B cell (primary cell): ENCODE measurements at regions not wholly inside any gene's neighbourhood (a gene's known extent, or its start where the extent isn't known, plus 50 kb on each side); places are given as distances from the start of the nearest gene placed in this dataset.
"Not testable (repeated sequence)": the region's sequence is repeated elsewhere in the genome, so short reads cannot be mapped to it uniquely, and the experiment has no call there.

Experiments used
- ATAC-seq: fragments of 200-7000 bp; cut with Tn5 transposase; one replicate; pipeline ENCODE4 v1.10.0; 2021; ENCODE audit warnings: low read depth, mild to moderate bottlenecking, moderate number of reproducible peaks, moderate library complexity
- CTCF ChIA-PET: fragments of 350-600 bp; sonication (Branson Sonifier 250); formaldehyde crosslinking; loops from one replicate; lab custom pipeline; 2021; ENCODE audit warnings: antibody characterized with exemption, inconsistent platforms; lab: Charles Lee
- POLR2A ChIA-PET: fragments of 350-600 bp; sonication (Branson Sonifier 250); formaldehyde crosslinking; loops from one replicate; lab custom pipeline; 2021; ENCODE audit warnings: antibody characterized with exemption; lab: Charles Lee
- DNase-seq: peaks from one replicate; pipeline ENCODE4 v3.0.0; 2013
- H2AFZ ChIP-seq: 2 replicates; pipeline ENCODE4 v1.6.1; 2012; ENCODE audit warnings: mild to moderate bottlenecking, low read depth, low read length; ENCODE audit not compliant: insufficient read depth, poor library complexity, severe bottlenecking
- H3K27ac ChIP-seq, 2 donors: 1 replicate in 1 of 2; 2 replicates in 1 of 2; pipeline ENCODE4 v1.5.1; 2012 to 2013; ENCODE audit warnings: low read length in 2 of 2, mild to moderate bottlenecking in 2 of 2, moderate library complexity in 1 of 2
- H3K27me3 ChIP-seq, 4 experiments: fragments of 200-600 bp in 1 of 4; sonication (generic) in 1 of 4; replicated peaks in 1 of 4; 1 replicate in 2 of 4; 2 replicates in 2 of 4; pipeline versions ENCODE4 v1.6.1 to v1.7.0; 2013 to 2016; ENCODE audit warnings: low read length in 3 of 4, mild to moderate bottlenecking in 2 of 4, mixed read lengths in 1 of 4, moderate library complexity in 1 of 4; ENCODE audit not compliant: insufficient read depth in 4 of 4, control insufficient read depth in 3 of 4; ENCODE audit errors: control extremely low read depth in 1 of 4
- H3K36me3 ChIP-seq, 2 experiments: replicated peaks in 1 of 2; 1 replicate in 1 of 2; 2 replicates in 1 of 2; pipeline versions ENCODE4 v1.6.1 to v1.7.1; 2013; ENCODE audit warnings: low read length in 1 of 2; ENCODE audit not compliant: insufficient read depth in 2 of 2, control insufficient read depth in 1 of 2; ENCODE audit errors: control extremely low read depth in 1 of 2, extremely low read depth in 1 of 2
- H3K4me1 ChIP-seq, 2 donors: fragments of 200-600 bp in 1 of 2; sonication (generic) in 1 of 2; 1 replicate in 1 of 2; 2 replicates in 1 of 2; pipeline versions ENCODE4 v1.5.1 to v1.6.1; 2013 to 2017; ENCODE audit warnings: low read length in 2 of 2; ENCODE audit not compliant: control insufficient read depth in 2 of 2, insufficient read depth in 2 of 2
- H3K4me2 ChIP-seq: replicated peaks from 2 replicates; pipeline ENCODE3; 2012; ENCODE audit warnings: mild to moderate bottlenecking, low read depth, low read length; ENCODE audit not compliant: poor library complexity, severe bottlenecking
- H3K4me3 ChIP-seq, 5 experiments: fragments of 200-600 bp in 1 of 5; sonication (generic) in 1 of 5; 1 replicate in 3 of 5; 2 replicates in 2 of 5; pipeline versions ENCODE4 v1.5.1 to v1.7.0; 2011 to 2016; ENCODE audit warnings: low read length in 4 of 5, mild to moderate bottlenecking in 4 of 5, low read depth in 2 of 5, control low read depth in 1 of 5, moderate library complexity in 1 of 5; ENCODE audit not compliant: insufficient read depth in 1 of 5; ENCODE audit errors: control extremely low read depth in 1 of 5, extremely low read depth in 1 of 5
- H3K79me2 ChIP-seq: fragments of 200-600 bp; sonication (generic); one replicate; pipeline ENCODE4 v1.6.0; 2016; ENCODE audit warnings: low read length; ENCODE audit not compliant: control insufficient read depth, insufficient read depth
- H3K9ac ChIP-seq: fragments of 200-600 bp; sonication (generic); 2 replicates; pipeline ENCODE4 v1.6.1; 2017; ENCODE audit warnings: mild to moderate bottlenecking, low read length, moderate library complexity
- H3K9me3 ChIP-seq, 3 donors: one replicate each; pipeline versions ENCODE4 v1.6.1 to v1.7.1; 2013; ENCODE audit warnings: low read length in 2 of 3; ENCODE audit not compliant: control insufficient read depth in 2 of 3, insufficient read depth in 1 of 3; ENCODE audit errors: control extremely low read depth in 1 of 3
- H4K20me1 ChIP-seq: 2 replicates; pipeline ENCODE4 v1.6.0; 2012; ENCODE audit warnings: mild to moderate bottlenecking, low read length; ENCODE audit not compliant: insufficient read depth, control insufficient read depth, poor library complexity, severe bottlenecking
- H3K27ac Mint-ChIP-seq: one replicate; pipeline ENCODE4 v1.8.0; 2021; ENCODE audit warnings: mixed read lengths
- H3K27me3 Mint-ChIP-seq: one replicate; pipeline ENCODE4 v1.8.0; 2021; ENCODE audit warnings: mixed read lengths
- H3K4me1 Mint-ChIP-seq: one replicate; pipeline ENCODE4 v1.8.0; 2021; ENCODE audit warnings: mixed read lengths
- H3K4me3 Mint-ChIP-seq: one replicate; pipeline ENCODE4 v1.8.0; 2021; ENCODE audit warnings: mixed read lengths
- H3K9me3 Mint-ChIP-seq: one replicate; pipeline ENCODE4 v1.8.0; 2022; ENCODE audit warnings: mixed read lengths; ENCODE audit not compliant: insufficient read depth
- EZH2 ChIP-seq: IDR thresholded peaks from 2 replicates; pipeline ENCODE4 v1.6.1; 2012; ENCODE audit warnings: borderline replicate concordance, low read depth, mild to moderate bottlenecking, moderate library complexity, low read length; ENCODE audit not compliant: insufficient read depth, poor library complexity, severe bottlenecking
- WGBS: methylation state at CpG from one replicate; pipeline ENCODE4 v1.1.5; 2013; ENCODE audit warnings: missing lambda C conversion rate; ENCODE audit not compliant: insufficient coverage; 5-methylcytosine and 5-hydroxymethylcytosine counted together
- intact Hi-C: fragments of 100-400 bp; cut with micrococcal nuclease; formaldehyde crosslinking; loops from one replicate; pipeline ENCODE4 v1.10.0; 2022
- TF ChIP-seq, protein P1 (sequence below): fragments of 200-600 bp; IDR thresholded peaks from one replicate; pipeline ENCODE4 v1.8.0; 2022; ENCODE audit warnings: antibody characterized with exemption, mild to moderate bottlenecking

DNA sequence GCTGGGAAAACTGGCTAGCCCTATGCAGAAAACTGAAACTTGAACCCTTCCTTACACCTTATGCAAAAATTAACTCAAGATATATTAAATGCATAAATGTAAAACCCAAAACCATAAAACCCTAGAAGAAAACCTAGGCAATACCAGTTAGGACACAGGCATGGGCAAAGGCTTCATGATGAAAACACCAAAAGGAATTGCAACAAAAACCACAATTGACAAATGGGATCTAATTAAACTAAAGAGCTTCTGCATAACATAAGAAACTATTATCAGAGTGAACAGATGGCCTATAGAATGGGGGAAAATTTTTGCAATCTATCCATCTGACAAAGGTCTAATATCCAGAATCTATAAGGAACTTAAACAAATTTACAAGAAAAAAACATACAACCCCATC, 192.9 kb upstream of the SLC7A11 start:
- DNase-seq, H3K79me2 ChIP-seq, H3K27me3 ChIP-seq, H3K9me3 ChIP-seq, H3K4me3 ChIP-seq, H3K36me3 ChIP-seq, H3K4me1 ChIP-seq, H3K27ac ChIP-seq, H4K20me1 ChIP-seq, POLR2A ChIA-PET, H3K9ac ChIP-seq, H3K4me3 Mint-ChIP-seq, H3K4me1 Mint-ChIP-seq, H3K9me3 Mint-ChIP-seq, H2AFZ ChIP-seq, intact Hi-C loops, CTCF ChIA-PET, H3K4me2 ChIP-seq, ATAC-seq, H3K27me3 Mint-ChIP-seq, H3K27ac Mint-ChIP-seq: not testable (repeated sequence)

DNA sequence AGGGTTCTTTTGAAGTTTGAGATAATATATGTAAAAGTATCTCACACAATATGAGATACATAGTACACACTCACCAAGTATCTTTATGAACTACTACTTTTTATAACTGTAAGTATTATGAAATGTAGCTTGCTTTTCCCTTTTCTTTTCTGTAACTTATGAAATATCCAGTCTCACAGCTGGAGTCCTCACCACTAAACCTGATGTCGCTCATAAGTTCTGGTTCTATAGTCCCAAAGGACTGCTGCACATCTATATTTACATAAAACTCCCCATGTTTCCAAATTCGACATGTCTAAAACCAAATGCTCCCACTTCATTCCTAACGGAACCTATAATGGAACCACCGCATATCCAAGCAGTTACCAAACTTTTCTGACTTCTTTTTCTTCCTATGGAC, 186.5 kb upstream of the SLC7A11 start:
- Histone ChIP-seq H3K79me2 (no peaks in the 10 kb centered on the region), H3K4me3 (no peak overlapping the region), H2AFZ (no peak overlapping the region), H3K9me3 (peaks cover 0 to 4% (median 0%) of the 10 kb centered on the region in 3 donors), H3K9ac (no peak overlapping the region), H3K4me1 (no peaks in the 10 kb centered on the region), H4K20me1 (no peaks in the 10 kb centered on the region), H3K4me2 (no peak overlapping the region), H3K27ac (no peak overlapping the region), H3K36me3 (no peaks in the 10 kb centered on the region), H3K27me3 (no peaks in the 10 kb centered on the region)
- ChIA-PET CTCF (no interaction called here), POLR2A (no interaction called here)
- TF ChIP-seq, protein P1, sequence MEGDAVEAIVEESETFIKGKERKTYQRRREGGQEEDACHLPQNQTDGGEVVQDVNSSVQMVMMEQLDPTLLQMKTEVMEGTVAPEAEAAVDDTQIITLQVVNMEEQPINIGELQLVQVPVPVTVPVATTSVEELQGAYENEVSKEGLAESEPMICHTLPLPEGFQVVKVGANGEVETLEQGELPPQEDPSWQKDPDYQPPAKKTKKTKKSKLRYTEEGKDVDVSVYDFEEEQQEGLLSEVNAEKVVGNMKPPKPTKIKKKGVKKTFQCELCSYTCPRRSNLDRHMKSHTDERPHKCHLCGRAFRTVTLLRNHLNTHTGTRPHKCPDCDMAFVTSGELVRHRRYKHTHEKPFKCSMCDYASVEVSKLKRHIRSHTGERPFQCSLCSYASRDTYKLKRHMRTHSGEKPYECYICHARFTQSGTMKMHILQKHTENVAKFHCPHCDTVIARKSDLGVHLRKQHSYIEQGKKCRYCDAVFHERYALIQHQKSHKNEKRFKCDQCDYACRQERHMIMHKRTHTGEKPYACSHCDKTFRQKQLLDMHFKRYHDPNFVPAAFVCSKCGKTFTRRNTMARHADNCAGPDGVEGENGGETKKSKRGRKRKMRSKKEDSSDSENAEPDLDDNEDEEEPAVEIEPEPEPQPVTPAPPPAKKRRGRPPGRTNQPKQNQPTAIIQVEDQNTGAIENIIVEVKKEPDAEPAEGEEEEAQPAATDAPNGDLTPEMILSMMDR = no peak
- no peak for TF ChIP-seq EZH2
- Mint-ChIP-seq H3K9me3 (no peaks in the 10 kb centered on the region), H3K4me3 (no peak overlapping the region), H3K27ac (no peak overlapping the region), H3K4me1 (no peaks in the 10 kb centered on the region), H3K27me3 (no peaks in the 10 kb centered on the region)
- no peak for DNase-seq
- intact Hi-C loops = no loop called here
- 88% methylated on average over 3 of the region's 4 CpGs for WGBS
- ATAC-seq = no peak
